CD14-positive monocyte (primary cell): ENCODE measurements at regions not wholly inside any gene's neighbourhood (a gene's known extent, or its start where the extent isn't known, plus 50 kb on each side); places are given as distances from the start of the nearest gene placed in this dataset.
"Not testable (repeated sequence)": the region's sequence is repeated elsewhere in the genome, so short reads cannot be mapped to it uniquely, and the experiment has no call there.

Source experiments
- DNase-seq, 3 donors: peaks; one replicate each; pipeline ENCODE4 v3.0.0-alpha.2; 2011 to 2022
- H2AFZ ChIP-seq: 2 replicates; pipeline ENCODE4 v1.6.0; 2012; ENCODE audit warnings: mild to moderate bottlenecking, low read depth, low read length, inconsistent platforms; ENCODE audit not compliant: insufficient read depth, poor library complexity, severe bottlenecking
- H3K27ac ChIP-seq, 2 donors: 1 replicate in 1 of 2; 2 replicates in 1 of 2; pipeline ENCODE4 v1.5.1; 2012 to 2013; ENCODE audit warnings: low read length in 2 of 2, control low read depth in 1 of 2, inconsistent platforms in 1 of 2, low read depth in 1 of 2, mild to moderate bottlenecking in 1 of 2
- H3K27me3 ChIP-seq, 2 donors: one replicate each; pipeline versions ENCODE4 v1.6.0 to v1.6.1; 2011 to 2013; ENCODE audit warnings: low read length in 2 of 2; ENCODE audit not compliant: control insufficient read depth in 2 of 2, insufficient read depth in 2 of 2
- H3K36me3 ChIP-seq, 2 donors: replicated peaks in 1 of 2; 1 replicate in 1 of 2; 2 replicates in 1 of 2; pipeline versions ENCODE4 v1.5.1 to v1.6.1; 2012 to 2013; ENCODE audit warnings: low read length in 2 of 2, control low read depth in 1 of 2, inconsistent platforms in 1 of 2, mild to moderate bottlenecking in 1 of 2; ENCODE audit not compliant: insufficient read depth in 2 of 2, control insufficient read depth in 1 of 2
- H3K4me1 ChIP-seq, 2 donors: 1 replicate in 1 of 2; 2 replicates in 1 of 2; pipeline versions ENCODE4 v1.5.1 to v1.6.1; 2012 to 2013; ENCODE audit warnings: low read length in 2 of 2, control low read depth in 1 of 2, inconsistent platforms in 1 of 2, mild to moderate bottlenecking in 1 of 2, moderate library complexity in 1 of 2; ENCODE audit not compliant: insufficient read depth in 2 of 2, control insufficient read depth in 1 of 2
- H3K4me2 ChIP-seq: replicated peaks from 2 replicates; pipeline ENCODE3; 2012; ENCODE audit warnings: low read length, moderate library complexity, mild to moderate bottlenecking; ENCODE audit not compliant: poor library complexity, severe bottlenecking; ENCODE audit errors: extremely low read depth
- H3K4me3 ChIP-seq, 3 experiments: fragments of 200-600 bp in 1 of 3; sonication (generic) in 1 of 3; replicated peaks in 1 of 3; 1 replicate in 2 of 3; 2 replicates in 1 of 3; pipeline ENCODE4 v1.5.1; 2011 to 2013; ENCODE audit warnings: low read length in 3 of 3, mild to moderate bottlenecking in 3 of 3, control low read depth in 2 of 3, low read depth in 2 of 3, inconsistent platforms in 1 of 3, moderate library complexity in 1 of 3
- H3K79me2 ChIP-seq: 2 replicates; pipeline ENCODE4 v1.6.0; 2012; ENCODE audit warnings: mild to moderate bottlenecking, control low read depth, inconsistent platforms, low read length, moderate library complexity; ENCODE audit not compliant: insufficient read depth
- H3K9ac ChIP-seq: 2 replicates; pipeline ENCODE4 v1.6.0; 2017; ENCODE audit warnings: low read length, mild to moderate bottlenecking; ENCODE audit not compliant: insufficient read depth, poor library complexity, severe bottlenecking
- H3K9me3 ChIP-seq, 2 donors: replicated peaks in 1 of 2; 1 replicate in 1 of 2; 2 replicates in 1 of 2; pipeline versions ENCODE4 v1.5.1 to v1.6.1; 2012 to 2013; ENCODE audit warnings: low read length in 2 of 2, control low read depth in 1 of 2; ENCODE audit not compliant: control insufficient read depth in 1 of 2, insufficient read depth in 1 of 2
- H4K20me1 ChIP-seq: 2 replicates; pipeline ENCODE4 v1.6.0; 2012; ENCODE audit warnings: mild to moderate bottlenecking, low read length, control low read depth, moderate library complexity; ENCODE audit not compliant: insufficient read depth
- H3K27ac Mint-ChIP-seq, 7 donors: one replicate each; pipeline ENCODE4 v1.8.0; 2020; ENCODE audit warnings: mild to moderate bottlenecking in 7 of 7, mixed read lengths in 7 of 7, moderate library complexity in 6 of 7, inconsistent platforms in 2 of 7
- H3K27me3 Mint-ChIP-seq, 3 donors: one replicate each; pipeline ENCODE4 v1.8.0; 2021 to 2022; ENCODE audit warnings: low read depth in 3 of 3, mild to moderate bottlenecking in 3 of 3, mixed read lengths in 3 of 3, moderate library complexity in 3 of 3, inconsistent platforms in 1 of 3
- H3K36me3 Mint-ChIP-seq, 2 donors: one replicate each; pipeline ENCODE4 v1.8.0; 2020; ENCODE audit warnings: mixed read lengths in 2 of 2, inconsistent platforms in 1 of 2, mild to moderate bottlenecking in 1 of 2
- H3K4me1 Mint-ChIP-seq: one replicate; pipeline ENCODE4 v1.8.0; 2020; ENCODE audit warnings: mild to moderate bottlenecking, mixed read lengths
- H3K4me3 Mint-ChIP-seq, 2 donors: one replicate each; pipeline ENCODE4 v1.8.0; 2020; ENCODE audit warnings: mild to moderate bottlenecking in 2 of 2, mixed read lengths in 2 of 2, moderate library complexity in 1 of 2
- H3K9me3 Mint-ChIP-seq, 7 donors: one replicate each; pipeline ENCODE4 v1.8.0; 2020 to 2022; ENCODE audit warnings: mixed read lengths in 7 of 7, mild to moderate bottlenecking in 6 of 7, moderate library complexity in 6 of 7, inconsistent platforms in 2 of 7
- WGBS: methylation state at CpG from one replicate; pipeline ENCODE4 v1.1.5; 2013; ENCODE audit warnings: missing lambda C conversion rate; ENCODE audit not compliant: insufficient coverage; 5-methylcytosine and 5-hydroxymethylcytosine counted together
- intact Hi-C, 2 donors: fragments of 100-400 bp; cut with micrococcal nuclease; formaldehyde crosslinking; loops; one replicate each; pipeline versions ENCODE4 v1.15.0 to v1.15.1; 2023

- H3K9me3 Mint-ChIP-seq, result peaks cover 5 to 18% (median 13%) of the 10 kb centered on the region in 7 donors
- H3K27me3 Mint-ChIP-seq, H4K20me1 ChIP-seq, H3K4me2 ChIP-seq, H3K27ac ChIP-seq, DNase-seq, H3K9ac ChIP-seq, H3K79me2 ChIP-seq, intact Hi-C loops, H3K27me3 ChIP-seq, H3K36me3 ChIP-seq, H3K4me1 Mint-ChIP-seq, H3K36me3 Mint-ChIP-seq, H3K4me1 ChIP-seq: not testable (repeated sequence)
- H3K27ac Mint-ChIP-seq, result peak overlapping the region in 1 of 7 donors; percentile 41
- WGBS, result 46% methylated on average over 5 of the region's 13 CpGs
- H3K4me3 Mint-ChIP-seq, result peak overlapping the region; percentile 71 to 91
- H2AFZ ChIP-seq, result peak overlapping the region; percentile 41
- H3K4me3 ChIP-seq, result peak overlapping the region; percentile 29 to 68 (median 43)
- peaks cover 7 to 12% of the 10 kb centered on the region in 2 donors for H3K9me3 ChIP-seq
Measured at GRCh38 chr1:187073035-187073560, 244.3 kb downstream of the PLA2G4A start.

GRCh38 chr1:187073634-187074245, 245.0 kb downstream of the PLA2G4A start:
- peaks cover 7 to 12% of the 10 kb centered on the region in 2 donors for H3K9me3 ChIP-seq
- H3K4me2 ChIP-seq, H3K36me3 ChIP-seq, H3K4me1 ChIP-seq, H3K27me3 Mint-ChIP-seq, H3K4me3 Mint-ChIP-seq, H3K27ac Mint-ChIP-seq, H3K27me3 ChIP-seq, H3K9ac ChIP-seq, H3K79me2 ChIP-seq, H3K36me3 Mint-ChIP-seq, DNase-seq, H4K20me1 ChIP-seq, H2AFZ ChIP-seq, H3K4me3 ChIP-seq, H3K4me1 Mint-ChIP-seq, H3K27ac ChIP-seq, intact Hi-C loops: not testable (repeated sequence)
- H3K9me3 Mint-ChIP-seq, result peaks cover 5 to 18% (median 13%) of the 10 kb centered on the region in 7 donors
- WGBS, result 97% methylated on average over 15 of the region's 35 CpGs
